Frontal cortex (tissue), 3 donors: ENCODE measurements at regions not wholly inside any gene's neighbourhood (a gene's known extent, or its start where the extent isn't known, plus 50 kb on each side); places are given as distances from the start of the nearest gene placed in this dataset.

ENCODE experiments used
- DNase-seq, 2 donors: peaks; one replicate each; pipeline ENCODE4 v3.0.0; 2012; ENCODE audit warnings: low spot score in 2 of 2
- FAIRE-seq: peaks from 2 replicates; lab custom pipeline; 2012; peaks lifted over from hg19 to GRCh38; lab: Jason Lieb, UNC
- donor health status: control.
- donor health status: control.
- donor health status: control.

- no peak for FAIRE-seq
- DNase-seq, result no peak
These were observed 779.5 kb downstream of the METTL15 start for GRCh38 chr11:28887681-28888080.

- FAIRE-seq, result no peak
- DNase-seq, result no peak
These were observed 771.7 kb downstream of the METTL15 start for GRCh38 chr11:28879869-28880268.

GRCh38 chr11:28878025-28878424, 769.8 kb downstream of the METTL15 start:
- DNase-seq, result no peak
- no peak for FAIRE-seq

- FAIRE-seq (no peak), DNase-seq (no peak)
These were observed 769.2 kb downstream of the METTL15 start for GRCh38 chr11:28877340-28877739.

- DNase-seq, result no peak
- peak; percentile 23 for FAIRE-seq
These were observed 766.5 kb downstream of the METTL15 start for GRCh38 chr11:28874706-28875105.

GRCh38 chr11:28871090-28871489, 762.9 kb downstream of the METTL15 start:
- no peak for DNase-seq
- no peak for FAIRE-seq

GRCh38 chr11:28863422-28863821, 755.2 kb downstream of the METTL15 start:
- FAIRE-seq (no peak), DNase-seq (no peak)

- FAIRE-seq (no peak), DNase-seq (no peak)
These were observed 752.7 kb downstream of the METTL15 start for GRCh38 chr11:28860893-28861292.

- FAIRE-seq (no peak), DNase-seq (no peak)
These were observed 749.9 kb downstream of the METTL15 start for GRCh38 chr11:28858076-28858475.

- DNase-seq (no peak), FAIRE-seq (no peak)
These were observed 740.9 kb downstream of the METTL15 start for GRCh38 chr11:28849053-28849452.

- DNase-seq (no peak), FAIRE-seq (no peak)
These were observed 734.5 kb downstream of the METTL15 start for GRCh38 chr11:28842716-28843115.

- FAIRE-seq (no peak), DNase-seq (no peak)
These were observed 730.6 kb downstream of the METTL15 start for GRCh38 chr11:28838741-28839140.

- FAIRE-seq (no peak), DNase-seq (no peak)
These were observed 729.4 kb downstream of the METTL15 start for GRCh38 chr11:28837599-28837998.

GRCh38 chr11:28836285-28837081, 728.3 kb downstream of the METTL15 start:
- FAIRE-seq (no peak), DNase-seq (no peak)

- FAIRE-seq, result no peak
- DNase-seq, result no peak
These were observed 727.6 kb downstream of the METTL15 start for GRCh38 chr11:28835790-28836189.

- no peak for FAIRE-seq
- no peak for DNase-seq
These were observed 727.1 kb downstream of the METTL15 start for GRCh38 chr11:28835317-28835716.

GRCh38 chr11:28834877-28835276, 726.7 kb downstream of the METTL15 start:
- no peak for FAIRE-seq
- no peak for DNase-seq

GRCh38 chr11:28833670-28834069, 725.5 kb downstream of the METTL15 start:
- no peak for FAIRE-seq
- no peak for DNase-seq

GRCh38 chr11:28833169-28833568, 725.0 kb downstream of the METTL15 start:
- DNase-seq (no peak), FAIRE-seq (no peak)

GRCh38 chr11:28826807-28827206, 718.6 kb downstream of the METTL15 start:
- DNase-seq, result no peak
- FAIRE-seq, result no peak

GRCh38 chr11:28822576-28822975, 714.4 kb downstream of the METTL15 start:
- DNase-seq, result no peak
- FAIRE-seq, result no peak
